ENCODE measurements at regions not wholly inside any gene's neighbourhood (a gene's known extent, or its start where the extent isn't known, plus 50 kb on each side); places are given as distances from the start of the nearest gene placed in this dataset.

- Histone ChIP-seq H3F3A (ENCODE audit: insufficient read depth, low read length) (no peaks in the 10 kb centered on the region), H3K9me2 (replicated peaks; ENCODE audit: insufficient read depth, low read length) (no peaks in the 10 kb centered on the region), H3K4me2 (ENCODE audit: low read depth, low read length) (no peak overlapping the region), H2AFZ (ENCODE audit: low read length) (no peak overlapping the region), H3K9me3 (replicated peaks; ENCODE audit: insufficient read depth, low read length) (no peaks in the 10 kb centered on the region), H3K4me1 (ENCODE audit: low read length) (no peaks in the 10 kb centered on the region), H3K79me2 (ENCODE audit: low read length) (no peaks in the 10 kb centered on the region), H4K20me1 (ENCODE audit: insufficient read depth, low read length) (no peaks in the 10 kb centered on the region), H3K27ac (ENCODE audit: low read length) (no peak overlapping the region), H3K27me3 (replicated peaks; ENCODE audit: insufficient read depth, low read length) (no peaks in the 10 kb centered on the region), H3K4me3 (ENCODE audit: low read length) (no peak overlapping the region), H3K9ac (ENCODE audit: low read length) (no peak overlapping the region), H3K36me3 (replicated peaks; ENCODE audit: insufficient read depth, low read length) (no peaks in the 10 kb centered on the region)
- no peak for DNase-seq
- TF ChIP-seq EZH2 (optimal IDR thresholded peaks at IDR 0.05; ENCODE audit: low read depth, low read length) (no peak), EZH2phosphoT487 (IDR thresholded peaks at IDR 0.05; ENCODE audit: low read length) (no peak), CTCF (IDR thresholded peaks at IDR 0.05; ENCODE audit: low read length) (no peak)
Measured at GRCh38 chr3:98952404-98952803, 50.9 kb upstream of the DCBLD2 start.
